Chondrocyte (in vitro differentiated cells): ENCODE measurements at regions not wholly inside any gene's neighbourhood (a gene's known extent, or its start where the extent isn't known, plus 50 kb on each side); places are given as distances from the start of the nearest gene placed in this dataset.
A peak's percentile ranks its signal among the peaks of the same experiment; 100 is the strongest.

ENCODE experiments used
- DNase-seq: peaks from one replicate; pipeline ENCODE4 v3.0.0; 2021; ENCODE audit warnings: mixed read lengths, low spot score
- H3K27ac Mint-ChIP-seq: one replicate; pipeline ENCODE4 v1.8.0; 2021; ENCODE audit warnings: mild to moderate bottlenecking, moderate library complexity, mixed read lengths; ENCODE audit not compliant: unreplicated experiment
- H3K27me3 Mint-ChIP-seq: 2 replicates; pipeline ENCODE4 v1.8.0; 2021; ENCODE audit warnings: low read depth, mixed read lengths
- H3K36me3 Mint-ChIP-seq: 2 replicates; pipeline ENCODE4 v1.8.0; 2021; ENCODE audit warnings: low read depth, mixed read lengths
- H3K4me1 Mint-ChIP-seq: 2 replicates; pipeline ENCODE4 v1.8.0; 2021; ENCODE audit warnings: low read depth, mild to moderate bottlenecking, mixed read lengths
- H3K4me3 Mint-ChIP-seq: one replicate; pipeline ENCODE4 v1.8.0; 2021; ENCODE audit warnings: mild to moderate bottlenecking, moderate library complexity, mixed read lengths; ENCODE audit not compliant: unreplicated experiment
- H3K9me3 Mint-ChIP-seq: 2 replicates; pipeline ENCODE4 v1.8.0; 2021; ENCODE audit warnings: low read depth, mixed read lengths
- TF ChIP-seq, protein P1 (sequence below): fragments of 200-600 bp; sonication (generic); IDR thresholded peaks from 2 replicates; pipeline ENCODE4 v1.5.0; 2021; ENCODE audit warnings: antibody characterized with exemption, mild to moderate bottlenecking, moderate library complexity

DNA sequence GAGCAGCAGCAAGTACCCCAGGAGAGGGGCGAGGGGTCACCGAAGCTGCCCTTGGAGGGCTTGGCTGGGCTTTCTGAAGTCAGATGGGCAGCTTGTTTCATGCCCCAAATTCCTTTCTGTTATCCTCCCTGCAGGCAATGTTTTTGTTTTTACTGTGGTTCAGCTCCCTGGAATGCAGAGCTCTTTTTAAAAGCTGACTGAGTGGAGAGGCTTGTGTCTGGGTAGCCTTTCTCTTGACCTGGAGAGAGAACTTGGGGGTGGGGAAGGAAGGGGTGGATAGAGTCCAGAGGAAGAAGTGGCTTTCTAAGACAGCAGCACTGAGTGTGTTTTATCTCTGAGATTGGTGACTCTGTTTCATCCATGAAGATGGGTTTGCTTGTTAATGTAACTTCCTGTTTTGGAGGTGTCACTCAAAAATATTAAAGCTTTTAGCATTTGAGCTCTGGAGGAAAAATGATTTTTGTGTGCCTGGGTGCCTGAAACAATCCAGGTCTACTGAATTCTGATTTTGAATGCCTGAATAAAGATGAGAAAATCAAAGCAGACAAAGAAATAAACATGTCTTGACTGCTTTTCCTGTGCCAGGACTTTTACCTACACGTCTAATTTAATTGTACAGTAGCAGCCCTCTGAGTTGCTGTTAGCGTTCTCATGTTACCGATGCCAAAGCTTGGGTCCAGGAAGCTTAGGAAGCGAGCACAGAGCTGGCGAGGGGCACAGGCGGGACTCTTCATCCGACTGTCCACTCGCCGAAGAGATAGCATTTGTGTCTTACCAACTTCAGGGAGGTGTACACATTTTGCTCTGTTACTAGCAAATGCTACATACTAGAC lies 78.2 kb upstream of the EEF1E1 start:
- H3K36me3 Mint-ChIP-seq = peaks cover 1% of the 10 kb centered on the region
- no peaks in the 10 kb centered on the region for H3K9me3 Mint-ChIP-seq
- TF ChIP-seq, protein P1, sequence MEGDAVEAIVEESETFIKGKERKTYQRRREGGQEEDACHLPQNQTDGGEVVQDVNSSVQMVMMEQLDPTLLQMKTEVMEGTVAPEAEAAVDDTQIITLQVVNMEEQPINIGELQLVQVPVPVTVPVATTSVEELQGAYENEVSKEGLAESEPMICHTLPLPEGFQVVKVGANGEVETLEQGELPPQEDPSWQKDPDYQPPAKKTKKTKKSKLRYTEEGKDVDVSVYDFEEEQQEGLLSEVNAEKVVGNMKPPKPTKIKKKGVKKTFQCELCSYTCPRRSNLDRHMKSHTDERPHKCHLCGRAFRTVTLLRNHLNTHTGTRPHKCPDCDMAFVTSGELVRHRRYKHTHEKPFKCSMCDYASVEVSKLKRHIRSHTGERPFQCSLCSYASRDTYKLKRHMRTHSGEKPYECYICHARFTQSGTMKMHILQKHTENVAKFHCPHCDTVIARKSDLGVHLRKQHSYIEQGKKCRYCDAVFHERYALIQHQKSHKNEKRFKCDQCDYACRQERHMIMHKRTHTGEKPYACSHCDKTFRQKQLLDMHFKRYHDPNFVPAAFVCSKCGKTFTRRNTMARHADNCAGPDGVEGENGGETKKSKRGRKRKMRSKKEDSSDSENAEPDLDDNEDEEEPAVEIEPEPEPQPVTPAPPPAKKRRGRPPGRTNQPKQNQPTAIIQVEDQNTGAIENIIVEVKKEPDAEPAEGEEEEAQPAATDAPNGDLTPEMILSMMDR = no peak
- H3K4me3 Mint-ChIP-seq = peak overlapping the region; percentile 20
- DNase-seq = no peak
- H3K27ac Mint-ChIP-seq = peak overlapping the region; percentile 83
- peaks cover 51% of the 10 kb centered on the region for H3K4me1 Mint-ChIP-seq
- peaks cover 3% of the 10 kb centered on the region for H3K27me3 Mint-ChIP-seq

DNA sequence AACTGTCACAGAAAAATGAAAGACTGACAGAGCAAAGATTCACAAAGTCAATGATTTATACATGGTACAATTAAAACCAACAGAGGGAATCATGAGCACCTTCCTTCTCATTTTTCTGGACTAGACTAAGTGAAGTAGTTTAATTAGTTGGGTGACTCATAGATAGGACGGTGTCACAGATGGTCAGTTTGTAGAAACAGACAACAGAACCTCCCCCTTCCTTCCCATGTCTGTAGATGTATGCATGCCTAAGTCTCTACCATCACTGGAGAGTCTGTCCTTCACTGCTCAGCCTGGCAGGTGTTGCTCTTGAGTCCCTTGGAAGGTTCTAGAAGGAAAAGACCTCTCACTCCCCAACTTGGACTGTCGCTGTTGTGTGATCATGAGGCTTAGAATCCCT lies 75.4 kb upstream of the EEF1E1 start:
- H3K27ac Mint-ChIP-seq = no peak overlapping the region
- peaks cover 6% of the 10 kb centered on the region for H3K27me3 Mint-ChIP-seq
- H3K4me1 Mint-ChIP-seq = peaks cover 41% of the 10 kb centered on the region
- TF ChIP-seq, protein P1 = no peak
- H3K36me3 Mint-ChIP-seq = peaks cover 1% of the 10 kb centered on the region
- no peak for DNase-seq
- H3K9me3 Mint-ChIP-seq = no peaks in the 10 kb centered on the region
- no peak overlapping the region for H3K4me3 Mint-ChIP-seq

GRCh38 chr6:8175046-8175777 lies 72.9 kb upstream of the EEF1E1 start:
- Mint-ChIP-seq H3K4me3 (no peak overlapping the region), H3K9me3 (no peaks in the 10 kb centered on the region), H3K36me3 (peaks cover 1% of the 10 kb centered on the region), H3K4me1 (peaks cover 16% of the 10 kb centered on the region), H3K27me3 (peaks cover 6% of the 10 kb centered on the region), H3K27ac (no peak overlapping the region)
- TF ChIP-seq, protein P1 = no peak
- no peak for DNase-seq

- H3K9me3 Mint-ChIP-seq = no peaks in the 10 kb centered on the region
- H3K27ac Mint-ChIP-seq = no peak overlapping the region
- DNase-seq = no peak
- H3K27me3 Mint-ChIP-seq = peaks cover 6% of the 10 kb centered on the region
- H3K4me3 Mint-ChIP-seq = no peak overlapping the region
- TF ChIP-seq, protein P1 = no peak
- peaks cover 1% of the 10 kb centered on the region for H3K36me3 Mint-ChIP-seq
- peaks cover 11% of the 10 kb centered on the region for H3K4me1 Mint-ChIP-seq
Measured at GRCh38 chr6:8174571-8174970, 72.2 kb upstream of the EEF1E1 start.

GRCh38 chr6:8172530-8172929 lies 70.2 kb upstream of the EEF1E1 start:
- Mint-ChIP-seq H3K36me3 (peaks cover 1% of the 10 kb centered on the region), H3K4me1 (peaks cover 3% of the 10 kb centered on the region), H3K4me3 (no peak overlapping the region), H3K9me3 (no peaks in the 10 kb centered on the region), H3K27me3 (peaks cover 6% of the 10 kb centered on the region), H3K27ac (no peak overlapping the region)
- TF ChIP-seq, protein P1 = no peak
- no peak for DNase-seq
